Fibroblast of skin of left biceps (primary cell): ENCODE measurements at regions not wholly inside any gene's neighbourhood (a gene's known extent, or its start where the extent isn't known, plus 50 kb on each side); places are given as distances from the start of the nearest gene placed in this dataset.
"Not testable (repeated sequence)": the region's sequence is repeated elsewhere in the genome, so short reads cannot be mapped to it uniquely, and the experiment has no call there.

ENCODE experiments used
- DNase-seq, 2 experiments: peaks; one replicate each; pipeline ENCODE4 v3.0.0-alpha.2; 2013; ENCODE audit warnings: low read depth in 2 of 2

GRCh38 chr2:140178234-140178633 is 1398.0 kb upstream of the NXPH2 start:
- DNase-seq, result no peak

- DNase-seq, result no peak
These were observed 1396.9 kb upstream of the NXPH2 start for GRCh38 chr2:140177086-140177485.

GRCh38 chr2:140173790-140174189 is 1393.6 kb upstream of the NXPH2 start:
- DNase-seq, result no peak

GRCh38 chr2:140164449-140164848 is 1384.3 kb upstream of the NXPH2 start:
- no peak for DNase-seq

- DNase-seq, result no peak
These were observed 1378.1 kb upstream of the NXPH2 start for GRCh38 chr2:140158259-140158658.

- DNase-seq, result no peak
These were observed 1377.6 kb upstream of the NXPH2 start for GRCh38 chr2:140157816-140158215.

GRCh38 chr2:140154706-140155105 is 1374.5 kb upstream of the NXPH2 start:
- no peak for DNase-seq

GRCh38 chr2:140154271-140154670 is 1374.1 kb upstream of the NXPH2 start:
- no peak for DNase-seq

GRCh38 chr2:140144611-140145010 is 1364.4 kb upstream of the NXPH2 start:
- no peak for DNase-seq

- DNase-seq, result no peak
These were observed 1358.5 kb upstream of the NXPH2 start for GRCh38 chr2:140138736-140139135.

- DNase-seq, result no peak
These were observed 1356.7 kb upstream of the NXPH2 start for GRCh38 chr2:140136861-140137260.

GRCh38 chr2:140136366-140136765 is 1356.2 kb upstream of the NXPH2 start:
- DNase-seq, result no peak

GRCh38 chr2:140128909-140129308 is 1348.7 kb upstream of the NXPH2 start:
- DNase-seq, result no peak

- no peak for DNase-seq
These were observed 1341.8 kb upstream of the NXPH2 start for GRCh38 chr2:140122001-140122400.

- no peak for DNase-seq
These were observed 1337.2 kb upstream of the NXPH2 start for GRCh38 chr2:140117386-140117785.

GRCh38 chr2:140108706-140109475 is 1328.7 kb upstream of the NXPH2 start:
- DNase-seq, result no peak

GRCh38 chr2:140091926-140092325 is 1311.7 kb upstream of the NXPH2 start:
- DNase-seq, result no peak

GRCh38 chr2:140086964-140087363 is 1306.8 kb upstream of the NXPH2 start:
- no peak for DNase-seq

GRCh38 chr2:140085674-140086073 is 1305.5 kb upstream of the NXPH2 start:
- DNase-seq, result no peak

- no peak for DNase-seq
These were observed 1298.8 kb upstream of the NXPH2 start for GRCh38 chr2:140079038-140079437.

- DNase-seq, result no peak
These were observed 1296.0 kb upstream of the NXPH2 start for GRCh38 chr2:140076164-140076563.

- not testable (repeated sequence) for DNase-seq
These were observed 1293.6 kb upstream of the NXPH2 start for GRCh38 chr2:140073763-140074162.

GRCh38 chr2:140067661-140068060 is 1287.5 kb upstream of the NXPH2 start:
- DNase-seq, result no peak

GRCh38 chr2:140064243-140064642 is 1284.1 kb upstream of the NXPH2 start:
- no peak for DNase-seq
